ENCODE measurements at regions not wholly inside any gene's neighbourhood (a gene's known extent, or its start where the extent isn't known, plus 50 kb on each side); places are given as distances from the start of the nearest gene placed in this dataset.

GRCh38 chr14:83282706-83283105, 1749.1 kb upstream of the SEL1L start:
- TF ChIP-seq CTCF (IDR thresholded peaks at IDR 0.05) (no peak), POLR2A (IDR thresholded peaks at IDR 0.05) (no peak)
